ENCODE measurements at regions not wholly inside any gene's neighbourhood (a gene's known extent, or its start where the extent isn't known, plus 50 kb on each side); places are given as distances from the start of the nearest gene placed in this dataset.

DNA sequence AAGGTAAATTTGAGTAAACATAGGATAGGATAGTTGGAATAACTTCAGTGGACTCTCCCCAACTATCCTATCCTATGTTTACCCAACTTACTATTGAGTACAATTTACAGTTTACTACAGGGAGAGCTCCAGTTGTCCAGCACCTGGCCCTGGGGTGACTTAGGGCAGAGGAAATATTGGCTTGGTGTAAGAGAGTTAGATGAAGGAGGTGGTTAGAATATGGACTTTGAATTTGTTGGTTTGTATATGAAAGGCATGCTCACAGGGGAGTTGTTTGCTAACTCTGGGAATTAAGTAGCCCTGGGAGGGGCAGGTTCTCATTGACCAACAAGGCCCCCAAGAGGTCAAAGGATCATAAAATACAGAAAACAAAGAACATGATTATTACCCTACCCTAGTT lies 497.7 kb downstream of the ARL4A start:
- SMC1A ChIA-PET (ENCODE audit: uncharacterized antibody, unreplicated experiment): no interaction called here
- H3K9me3 ChIP-seq (replicated peaks; ENCODE audit: control insufficient read depth, insufficient read depth, low read length): no peaks in the 10 kb centered on the region
- CTCF ChIA-PET: interaction anchor here (0.7 kb wide), 1 partner anchor 165 kb away, joined by 3 read pairs; no protein-coding TSS in a partner anchor
- POLR2A ChIA-PET: no interaction called here
- no peak overlapping the region for H3K4me2 ChIP-seq (ENCODE audit: control insufficient read depth, insufficient read depth)
- no peaks in the 10 kb centered on the region for H3K27me3 ChIP-seq (replicated peaks in 1 of 2; ENCODE audit: control insufficient read depth in 2 of 2, insufficient read depth in 2 of 2, low read length in 1 of 2)
- ATAC-seq: no peak
- no peak overlapping the region for H3K4me3 ChIP-seq
- no peaks in the 10 kb centered on the region for H3K79me2 ChIP-seq (ENCODE audit: control insufficient read depth, insufficient read depth, low read length)
- H3K27ac ChIP-seq (ENCODE audit: control insufficient read depth, insufficient read depth): no peak overlapping the region
- no TSS peak for BruUV-seq (replicated peaks)
- DNase-seq (ENCODE audit: low read depth, low spot score): no peak
- H2AFZ ChIP-seq (ENCODE audit: control insufficient read depth, low read depth, low read length): no peak overlapping the region
- intact Hi-C loops (cut with micrococcal nuclease; ENCODE audit: unreplicated experiment) (no loop called here), in situ Hi-C loops (cut with MboI) (no loop called here)
- no peaks in the 10 kb centered on the region for H3K4me1 ChIP-seq (ENCODE audit: control insufficient read depth, insufficient read depth, low read length)
- H4K20me1 ChIP-seq (ENCODE audit: control insufficient read depth, insufficient read depth): no peaks in the 10 kb centered on the region
- no peaks in the 10 kb centered on the region for H3K36me3 ChIP-seq (ENCODE audit: control insufficient read depth in 2 of 2, insufficient read depth in 2 of 2, low read length in 1 of 2)
- RAD21 ChIA-PET (ENCODE audit: unreplicated experiment): no interaction called here
- no peak overlapping the region for H3K9ac ChIP-seq (ENCODE audit: control insufficient read depth, insufficient read depth, low read length)
- TF ChIP-seq, protein P1, sequence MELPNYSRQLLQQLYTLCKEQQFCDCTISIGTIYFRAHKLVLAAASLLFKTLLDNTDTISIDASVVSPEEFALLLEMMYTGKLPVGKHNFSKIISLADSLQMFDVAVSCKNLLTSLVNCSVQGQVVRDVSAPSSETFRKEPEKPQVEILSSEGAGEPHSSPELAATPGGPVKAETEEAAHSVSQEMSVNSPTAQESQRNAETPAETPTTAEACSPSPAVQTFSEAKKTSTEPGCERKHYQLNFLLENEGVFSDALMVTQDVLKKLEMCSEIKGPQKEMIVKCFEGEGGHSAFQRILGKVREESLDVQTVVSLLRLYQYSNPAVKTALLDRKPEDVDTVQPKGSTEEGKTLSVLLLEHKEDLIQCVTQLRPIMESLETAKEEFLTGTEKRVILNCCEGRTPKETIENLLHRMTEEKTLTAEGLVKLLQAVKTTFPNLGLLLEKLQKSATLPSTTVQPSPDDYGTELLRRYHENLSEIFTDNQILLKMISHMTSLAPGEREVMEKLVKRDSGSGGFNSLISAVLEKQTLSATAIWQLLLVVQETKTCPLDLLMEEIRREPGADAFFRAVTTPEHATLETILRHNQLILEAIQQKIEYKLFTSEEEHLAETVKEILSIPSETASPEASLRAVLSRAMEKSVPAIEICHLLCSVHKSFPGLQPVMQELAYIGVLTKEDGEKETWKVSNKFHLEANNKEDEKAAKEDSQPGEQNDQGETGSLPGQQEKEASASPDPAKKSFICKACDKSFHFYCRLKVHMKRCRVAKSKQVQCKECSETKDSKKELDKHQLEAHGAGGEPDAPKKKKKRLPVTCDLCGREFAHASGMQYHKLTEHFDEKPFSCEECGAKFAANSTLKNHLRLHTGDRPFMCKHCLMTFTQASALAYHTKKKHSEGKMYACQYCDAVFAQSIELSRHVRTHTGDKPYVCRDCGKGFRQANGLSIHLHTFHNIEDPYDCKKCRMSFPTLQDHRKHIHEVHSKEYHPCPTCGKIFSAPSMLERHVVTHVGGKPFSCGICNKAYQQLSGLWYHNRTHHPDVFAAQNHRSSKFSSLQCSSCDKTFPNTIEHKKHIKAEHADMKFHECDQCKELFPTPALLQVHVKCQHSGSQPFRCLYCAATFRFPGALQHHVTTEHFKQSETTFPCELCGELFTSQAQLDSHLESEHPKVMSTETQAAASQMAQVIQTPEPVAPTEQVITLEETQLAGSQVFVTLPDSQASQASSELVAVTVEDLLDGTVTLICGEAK (IDR thresholded peaks at IDR 0.05; ENCODE audit: borderline replicate concordance): no peak
- TF ChIP-seq, protein P2, sequence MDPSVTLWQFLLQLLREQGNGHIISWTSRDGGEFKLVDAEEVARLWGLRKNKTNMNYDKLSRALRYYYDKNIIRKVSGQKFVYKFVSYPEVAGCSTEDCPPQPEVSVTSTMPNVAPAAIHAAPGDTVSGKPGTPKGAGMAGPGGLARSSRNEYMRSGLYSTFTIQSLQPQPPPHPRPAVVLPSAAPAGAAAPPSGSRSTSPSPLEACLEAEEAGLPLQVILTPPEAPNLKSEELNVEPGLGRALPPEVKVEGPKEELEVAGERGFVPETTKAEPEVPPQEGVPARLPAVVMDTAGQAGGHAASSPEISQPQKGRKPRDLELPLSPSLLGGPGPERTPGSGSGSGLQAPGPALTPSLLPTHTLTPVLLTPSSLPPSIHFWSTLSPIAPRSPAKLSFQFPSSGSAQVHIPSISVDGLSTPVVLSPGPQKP (IDR thresholded peaks at IDR 0.05; ENCODE audit: low read depth, low read length): no peak
- TF ChIP-seq FOXK2 (IDR thresholded peaks at IDR 0.05) (no peak), RUNX3 (IDR thresholded peaks at IDR 0.05; ENCODE audit: low read length) (no peak), RFX5 (IDR thresholded peaks at IDR 0.05; ENCODE audit: low read depth, low read length) (no peak)
- TF ChIP-seq, protein P3, sequence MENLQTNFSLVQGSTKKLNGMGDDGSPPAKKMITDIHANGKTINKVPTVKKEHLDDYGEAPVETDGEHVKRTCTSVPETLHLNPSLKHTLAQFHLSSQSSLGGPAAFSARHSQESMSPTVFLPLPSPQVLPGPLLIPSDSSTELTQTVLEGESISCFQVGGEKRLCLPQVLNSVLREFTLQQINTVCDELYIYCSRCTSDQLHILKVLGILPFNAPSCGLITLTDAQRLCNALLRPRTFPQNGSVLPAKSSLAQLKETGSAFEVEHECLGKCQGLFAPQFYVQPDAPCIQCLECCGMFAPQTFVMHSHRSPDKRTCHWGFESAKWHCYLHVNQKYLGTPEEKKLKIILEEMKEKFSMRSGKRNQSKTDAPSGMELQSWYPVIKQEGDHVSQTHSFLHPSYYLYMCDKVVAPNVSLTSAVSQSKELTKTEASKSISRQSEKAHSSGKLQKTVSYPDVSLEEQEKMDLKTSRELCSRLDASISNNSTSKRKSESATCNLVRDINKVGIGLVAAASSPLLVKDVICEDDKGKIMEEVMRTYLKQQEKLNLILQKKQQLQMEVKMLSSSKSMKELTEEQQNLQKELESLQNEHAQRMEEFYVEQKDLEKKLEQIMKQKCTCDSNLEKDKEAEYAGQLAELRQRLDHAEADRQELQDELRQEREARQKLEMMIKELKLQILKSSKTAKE (IDR thresholded peaks at IDR 0.05; ENCODE audit: low read depth, poor library complexity, severe bottlenecking): no peak
- FAIRE-seq: no peak

All from GM12878 (cell line).